GM06990 (cell line): ENCODE measurements at regions not wholly inside any gene's neighbourhood (a gene's known extent, or its start where the extent isn't known, plus 50 kb on each side); places are given as distances from the start of the nearest gene placed in this dataset.

Experiments used
- DNase-seq: peaks from one replicate; pipeline ENCODE4 v3.0.0-alpha.2; 2011; ENCODE audit not compliant: insufficient read length; ENCODE audit errors: extremely low read depth
- H3K27me3 ChIP-seq: replicated peaks from 2 replicates; pipeline ENCODE4 v1.6.0; 2011; ENCODE audit warnings: low read length; ENCODE audit not compliant: control insufficient read depth, insufficient read depth
- H3K36me3 ChIP-seq: 2 replicates; pipeline ENCODE4 v1.5.1; 2011; ENCODE audit warnings: low read length; ENCODE audit not compliant: control insufficient read depth, insufficient read depth
- H3K4me3 ChIP-seq: replicated peaks from 2 replicates; pipeline ENCODE4 v1.5.1; 2011; ENCODE audit warnings: low read depth, mild to moderate bottlenecking, control low read depth, low read length
- TF ChIP-seq, protein P1 (sequence below): IDR thresholded peaks from 2 replicates; pipeline ENCODE4 v1.5.1; 2011; ENCODE audit warnings: low read length, control low read depth, mild to moderate bottlenecking, inconsistent platforms; ENCODE audit not compliant: insufficient read depth, poor library complexity, severe bottlenecking

DNA sequence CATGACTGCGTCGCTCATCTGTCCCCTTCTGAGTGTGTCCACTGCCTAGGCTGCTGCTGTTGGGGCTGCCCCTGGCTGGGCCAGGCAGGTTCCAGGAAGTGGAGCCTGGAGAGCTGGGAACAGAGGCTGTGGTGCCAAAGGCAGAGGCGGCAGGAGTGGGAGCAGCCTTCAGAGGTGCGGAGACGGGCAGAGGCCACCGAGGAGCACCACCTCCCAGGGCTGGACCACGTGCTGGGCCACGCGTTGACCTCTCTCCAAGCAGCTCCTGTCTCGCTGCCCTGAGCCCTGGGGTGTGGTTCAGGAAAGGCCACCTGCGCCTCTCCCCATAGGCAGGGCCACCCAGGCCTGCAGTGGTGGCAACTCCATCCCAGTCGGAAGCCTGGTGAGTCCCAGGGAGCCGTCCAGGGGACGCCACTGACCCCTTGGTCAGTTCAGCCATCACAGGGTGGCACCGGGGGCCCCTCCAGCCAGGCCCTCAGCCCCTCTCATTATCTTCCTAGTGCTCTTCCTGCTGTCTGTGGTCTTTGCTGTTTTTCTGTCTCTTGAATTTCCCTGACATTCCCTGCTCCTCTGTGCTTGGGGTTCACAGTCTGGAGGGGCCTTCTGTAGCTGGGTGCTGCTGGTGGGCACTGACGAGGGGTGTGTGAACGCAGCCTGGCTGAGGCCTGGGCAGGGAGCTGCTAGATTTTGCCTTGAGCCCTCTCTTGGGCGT lies 122.8 kb upstream of the HS6ST1 start:
- Histone ChIP-seq H3K4me3 (no peak overlapping the region), H3K36me3 (no peaks in the 10 kb centered on the region), H3K27me3 (no peaks in the 10 kb centered on the region; the same call in 1 of the 2 replicates)
- DNase-seq, result no peak
- TF ChIP-seq, protein P1, sequence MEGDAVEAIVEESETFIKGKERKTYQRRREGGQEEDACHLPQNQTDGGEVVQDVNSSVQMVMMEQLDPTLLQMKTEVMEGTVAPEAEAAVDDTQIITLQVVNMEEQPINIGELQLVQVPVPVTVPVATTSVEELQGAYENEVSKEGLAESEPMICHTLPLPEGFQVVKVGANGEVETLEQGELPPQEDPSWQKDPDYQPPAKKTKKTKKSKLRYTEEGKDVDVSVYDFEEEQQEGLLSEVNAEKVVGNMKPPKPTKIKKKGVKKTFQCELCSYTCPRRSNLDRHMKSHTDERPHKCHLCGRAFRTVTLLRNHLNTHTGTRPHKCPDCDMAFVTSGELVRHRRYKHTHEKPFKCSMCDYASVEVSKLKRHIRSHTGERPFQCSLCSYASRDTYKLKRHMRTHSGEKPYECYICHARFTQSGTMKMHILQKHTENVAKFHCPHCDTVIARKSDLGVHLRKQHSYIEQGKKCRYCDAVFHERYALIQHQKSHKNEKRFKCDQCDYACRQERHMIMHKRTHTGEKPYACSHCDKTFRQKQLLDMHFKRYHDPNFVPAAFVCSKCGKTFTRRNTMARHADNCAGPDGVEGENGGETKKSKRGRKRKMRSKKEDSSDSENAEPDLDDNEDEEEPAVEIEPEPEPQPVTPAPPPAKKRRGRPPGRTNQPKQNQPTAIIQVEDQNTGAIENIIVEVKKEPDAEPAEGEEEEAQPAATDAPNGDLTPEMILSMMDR, result no peak

DNA sequence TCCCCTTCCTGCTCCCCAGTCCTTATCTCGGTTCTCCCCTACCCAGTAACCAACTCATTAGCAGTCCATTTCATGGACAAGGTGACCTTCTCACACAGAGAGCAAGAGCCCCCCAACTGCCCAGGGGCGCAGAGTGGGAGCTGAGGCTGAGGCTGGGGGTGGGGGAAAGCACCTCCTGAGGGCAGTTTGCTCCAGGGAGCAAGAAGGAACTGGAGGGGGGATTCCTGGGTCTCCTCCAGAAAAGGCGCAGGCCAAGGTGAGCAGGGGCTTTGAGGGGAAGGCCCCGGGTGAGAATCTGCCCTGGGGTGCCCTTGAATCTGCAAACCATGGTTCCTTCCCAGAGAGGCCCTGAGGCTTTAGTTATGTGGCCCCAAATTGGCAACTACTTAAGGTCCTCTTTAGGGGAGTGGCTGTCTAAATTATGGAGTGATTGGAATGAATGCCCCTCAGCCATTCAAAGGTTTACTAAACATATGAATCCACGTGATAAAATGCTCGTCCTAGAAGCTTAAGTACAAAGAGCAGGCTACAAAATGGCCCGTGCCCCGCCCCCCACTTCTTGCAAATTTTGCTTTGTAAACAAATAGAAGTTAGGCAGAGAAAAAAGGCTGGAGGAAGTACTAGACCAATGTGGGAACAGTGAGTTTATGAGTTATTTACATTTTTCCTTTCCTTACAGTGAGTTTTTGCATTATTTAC lies 123.5 kb upstream of the HS6ST1 start:
- H3K4me3 ChIP-seq, result no peak overlapping the region
- no peaks in the 10 kb centered on the region for H3K36me3 ChIP-seq
- DNase-seq, result no peak
- TF ChIP-seq, protein P1, result no peak
- no peaks in the 10 kb centered on the region; the same call in 1 of the 2 replicates for H3K27me3 ChIP-seq

GRCh38 chr2:128442891-128443302 lies 124.2 kb upstream of the HS6ST1 start:
- H3K27me3 ChIP-seq, result no peaks in the 10 kb centered on the region; the same call in 1 of the 2 replicates
- H3K4me3 ChIP-seq, result no peak overlapping the region
- TF ChIP-seq, protein P1, result no peak
- DNase-seq, result no peak
- no peaks in the 10 kb centered on the region for H3K36me3 ChIP-seq

- DNase-seq, result no peak
These were observed 125.6 kb upstream of the HS6ST1 start for GRCh38 chr2:128444121-128444771.

GRCh38 chr2:128444816-128445522 lies 126.3 kb upstream of the HS6ST1 start:
- Histone ChIP-seq H3K36me3 (no peaks in the 10 kb centered on the region), H3K4me3 (no peak overlapping the region), H3K27me3 (no peaks in the 10 kb centered on the region; the same call in 1 of the 2 replicates)
- TF ChIP-seq, protein P1, result no peak
- no peak for DNase-seq

More at GRCh38 chr2:128444121-128444771, 125.6 kb upstream of the HS6ST1 start:
- TF ChIP-seq, protein P1, result no peak
- H3K36me3 ChIP-seq, result no peaks in the 10 kb centered on the region
- no peak overlapping the region for H3K4me3 ChIP-seq
- H3K27me3 ChIP-seq, result no peaks in the 10 kb centered on the region; the same call in 1 of the 2 replicates
